Mesothelial cell of epicardium (in vitro differentiated cells): ENCODE measurements at regions not wholly inside any gene's neighbourhood (a gene's known extent, or its start where the extent isn't known, plus 50 kb on each side); places are given as distances from the start of the nearest gene placed in this dataset.
"Not testable (repeated sequence)": the region's sequence is repeated elsewhere in the genome, so short reads cannot be mapped to it uniquely, and the experiment has no call there.

Experiments used
- DNase-seq, 2 experiments: peaks; one replicate each; pipeline ENCODE4 v3.0.0; 2021; ENCODE audit warnings: low spot score in 2 of 2; ENCODE audit not compliant: unreplicated experiment in 2 of 2
- H3K27ac Mint-ChIP-seq: 2 replicates; pipeline ENCODE4 v1.8.0; 2021; ENCODE audit warnings: mixed read lengths
- H3K27me3 Mint-ChIP-seq: 2 replicates; pipeline ENCODE4 v1.8.0; 2021; ENCODE audit warnings: low read depth, mixed read lengths
- H3K36me3 Mint-ChIP-seq: 2 replicates; pipeline ENCODE4 v1.8.0; 2021; ENCODE audit warnings: mixed read lengths
- H3K4me1 Mint-ChIP-seq: 2 replicates; pipeline ENCODE4 v1.8.0; 2021; ENCODE audit warnings: mixed read lengths
- H3K4me3 Mint-ChIP-seq: 2 replicates; pipeline ENCODE4 v1.8.0; 2021; ENCODE audit warnings: mild to moderate bottlenecking, moderate library complexity, mixed read lengths
- H3K9me3 Mint-ChIP-seq: 2 replicates; pipeline ENCODE4 v1.8.0; 2021; ENCODE audit warnings: mixed read lengths
- TF ChIP-seq, protein P1 (sequence below): fragments of 200-600 bp; sonication (generic); IDR thresholded peaks from one replicate; pipeline ENCODE4 v1.5.0; 2021; ENCODE audit warnings: antibody characterized with exemption; ENCODE audit not compliant: unreplicated experiment

DNA sequence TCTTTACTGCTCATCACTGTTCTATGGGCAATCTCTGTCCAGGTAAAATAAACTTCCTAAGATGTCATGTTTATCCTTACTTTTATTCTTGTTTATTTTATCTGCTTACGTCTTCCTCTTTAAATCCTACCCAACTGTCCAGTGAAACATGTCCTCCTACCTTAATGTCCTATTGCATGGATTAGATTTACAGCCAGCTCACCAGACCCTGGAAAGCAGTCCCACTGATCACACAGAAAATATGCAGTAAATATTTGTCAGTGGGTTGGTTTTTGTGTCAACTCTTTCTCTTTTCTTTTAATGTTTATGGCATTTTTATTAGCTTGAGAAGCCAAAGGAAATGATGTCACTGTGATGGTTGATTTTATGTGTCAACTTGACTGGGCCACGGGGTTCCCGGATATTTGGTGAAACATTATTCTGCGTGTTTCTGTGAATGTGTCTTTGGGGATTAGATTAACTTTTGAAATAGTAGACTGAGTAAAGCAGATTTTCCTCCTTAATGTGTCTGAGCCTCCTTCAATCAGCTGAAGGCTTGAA is 258.3 kb downstream of the SRGAP2C start:
- TF ChIP-seq, protein P1, sequence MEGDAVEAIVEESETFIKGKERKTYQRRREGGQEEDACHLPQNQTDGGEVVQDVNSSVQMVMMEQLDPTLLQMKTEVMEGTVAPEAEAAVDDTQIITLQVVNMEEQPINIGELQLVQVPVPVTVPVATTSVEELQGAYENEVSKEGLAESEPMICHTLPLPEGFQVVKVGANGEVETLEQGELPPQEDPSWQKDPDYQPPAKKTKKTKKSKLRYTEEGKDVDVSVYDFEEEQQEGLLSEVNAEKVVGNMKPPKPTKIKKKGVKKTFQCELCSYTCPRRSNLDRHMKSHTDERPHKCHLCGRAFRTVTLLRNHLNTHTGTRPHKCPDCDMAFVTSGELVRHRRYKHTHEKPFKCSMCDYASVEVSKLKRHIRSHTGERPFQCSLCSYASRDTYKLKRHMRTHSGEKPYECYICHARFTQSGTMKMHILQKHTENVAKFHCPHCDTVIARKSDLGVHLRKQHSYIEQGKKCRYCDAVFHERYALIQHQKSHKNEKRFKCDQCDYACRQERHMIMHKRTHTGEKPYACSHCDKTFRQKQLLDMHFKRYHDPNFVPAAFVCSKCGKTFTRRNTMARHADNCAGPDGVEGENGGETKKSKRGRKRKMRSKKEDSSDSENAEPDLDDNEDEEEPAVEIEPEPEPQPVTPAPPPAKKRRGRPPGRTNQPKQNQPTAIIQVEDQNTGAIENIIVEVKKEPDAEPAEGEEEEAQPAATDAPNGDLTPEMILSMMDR, result no peak
- H3K36me3 Mint-ChIP-seq, result no peaks in the 10 kb centered on the region
- H3K27ac Mint-ChIP-seq, result no peak overlapping the region
- no peak for DNase-seq
- H3K4me1 Mint-ChIP-seq, result no peaks in the 10 kb centered on the region
- no peak overlapping the region for H3K4me3 Mint-ChIP-seq
- H3K9me3 Mint-ChIP-seq, result peaks cover 20% of the 10 kb centered on the region
- no peaks in the 10 kb centered on the region for H3K27me3 Mint-ChIP-seq

DNA sequence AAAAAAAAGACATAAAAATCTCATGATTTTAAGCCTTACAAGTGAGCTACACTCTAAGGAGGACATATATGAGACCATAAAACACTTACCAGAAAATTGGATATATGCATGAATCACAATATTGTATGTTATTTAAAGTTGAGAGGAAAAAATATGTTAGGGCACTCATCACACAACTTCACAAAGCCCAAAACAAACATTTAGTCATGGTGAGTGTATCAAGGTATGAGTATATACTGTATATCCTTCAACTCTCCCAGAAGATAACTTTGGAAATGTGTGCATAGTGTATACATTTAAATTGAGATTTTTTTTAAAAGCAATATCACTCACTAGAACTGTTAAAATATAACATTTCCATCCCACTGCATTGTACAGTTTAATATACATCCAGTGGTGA is 259.3 kb downstream of the SRGAP2C start:
- Mint-ChIP-seq H3K9me3 (peaks cover 16% of the 10 kb centered on the region), H3K36me3 (no peaks in the 10 kb centered on the region), H3K4me3 (no peak overlapping the region), H3K27ac (no peak overlapping the region), H3K27me3 (no peaks in the 10 kb centered on the region), H3K4me1 (no peaks in the 10 kb centered on the region)
- TF ChIP-seq, protein P1, result no peak
- no peak for DNase-seq

DNA sequence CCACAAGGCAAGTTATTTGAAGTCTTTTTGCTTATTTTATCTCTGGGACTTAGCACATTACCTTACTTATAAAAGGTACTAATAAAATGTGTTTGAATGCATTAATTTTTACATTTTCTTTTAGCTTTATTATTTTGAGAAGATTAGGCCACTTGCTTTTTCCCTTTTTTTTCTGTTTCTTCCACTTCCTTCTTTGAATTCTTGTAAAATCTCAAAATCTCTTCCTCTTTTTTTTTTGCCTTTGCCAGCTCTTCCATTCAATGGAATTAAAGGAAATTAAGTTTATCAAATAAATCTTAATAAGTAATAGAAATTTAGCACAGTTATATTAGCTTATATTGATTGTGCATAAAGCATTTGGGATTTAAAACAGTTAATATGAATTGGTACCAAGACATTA is 260.9 kb downstream of the SRGAP2C start:
- Mint-ChIP-seq H3K36me3 (no peaks in the 10 kb centered on the region), H3K27me3 (peaks cover 1% of the 10 kb centered on the region), H3K4me3 (no peak overlapping the region), H3K27ac (no peak overlapping the region), H3K9me3 (peaks cover 4% of the 10 kb centered on the region), H3K4me1 (no peaks in the 10 kb centered on the region)
- DNase-seq, result no peak
- TF ChIP-seq, protein P1, result no peak

DNA sequence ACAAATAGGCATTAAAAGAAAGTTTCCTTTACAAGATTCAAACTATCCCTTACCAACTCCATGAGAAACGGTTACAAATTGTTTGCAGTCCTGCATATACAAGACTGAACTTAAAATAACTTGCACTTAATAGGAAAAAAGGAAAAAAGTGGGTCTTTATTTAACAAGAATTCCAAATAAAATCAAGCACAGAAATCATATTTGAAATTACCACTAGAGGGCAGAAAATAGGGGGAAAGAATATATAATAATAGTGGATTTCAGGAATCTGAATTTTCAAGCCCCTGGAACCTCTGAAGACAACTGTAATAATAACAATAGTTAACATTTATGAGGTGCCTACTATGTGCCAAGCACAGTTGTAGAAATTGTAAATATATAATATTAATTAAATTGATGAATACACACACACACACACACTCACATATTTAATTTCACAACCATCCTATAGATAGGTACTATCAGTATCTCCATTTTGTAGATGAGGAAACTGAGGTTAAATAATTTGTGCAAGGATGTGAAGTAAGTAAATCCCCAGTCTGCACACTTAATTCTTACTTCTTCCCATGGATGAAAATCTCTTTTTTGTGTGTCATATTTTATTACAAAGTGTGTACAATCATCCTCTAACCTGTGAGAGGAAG is 262.6 kb downstream of the SRGAP2C start:
- not testable (repeated sequence) for H3K4me3 Mint-ChIP-seq, H3K4me1 Mint-ChIP-seq, H3K27ac Mint-ChIP-seq, DNase-seq, H3K27me3 Mint-ChIP-seq, H3K36me3 Mint-ChIP-seq, H3K9me3 Mint-ChIP-seq
- TF ChIP-seq, protein P1, result peak; percentile 81

DNA sequence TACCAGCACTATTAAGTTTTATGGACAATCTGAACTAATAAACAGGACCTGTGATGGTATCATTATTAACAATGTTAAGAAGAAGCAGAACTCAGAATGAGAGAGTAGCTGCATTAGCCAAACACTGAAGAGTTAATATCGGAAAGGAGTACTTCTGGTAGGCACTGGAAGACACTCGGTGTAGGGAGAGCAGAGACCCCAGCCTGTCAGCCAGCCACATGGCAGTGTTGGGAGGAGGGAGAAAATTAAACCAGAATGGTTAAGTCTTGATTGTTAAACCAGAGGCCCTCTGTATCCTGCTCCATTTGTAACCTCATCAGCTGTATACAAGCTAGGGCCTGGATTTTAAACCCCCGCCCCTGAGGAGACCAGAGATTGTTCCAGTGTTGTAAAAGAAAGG is 263.3 kb downstream of the SRGAP2C start:
- H3K27ac Mint-ChIP-seq, H3K36me3 Mint-ChIP-seq, DNase-seq, H3K4me3 Mint-ChIP-seq, H3K4me1 Mint-ChIP-seq, H3K27me3 Mint-ChIP-seq, H3K9me3 Mint-ChIP-seq: not testable (repeated sequence)

DNA sequence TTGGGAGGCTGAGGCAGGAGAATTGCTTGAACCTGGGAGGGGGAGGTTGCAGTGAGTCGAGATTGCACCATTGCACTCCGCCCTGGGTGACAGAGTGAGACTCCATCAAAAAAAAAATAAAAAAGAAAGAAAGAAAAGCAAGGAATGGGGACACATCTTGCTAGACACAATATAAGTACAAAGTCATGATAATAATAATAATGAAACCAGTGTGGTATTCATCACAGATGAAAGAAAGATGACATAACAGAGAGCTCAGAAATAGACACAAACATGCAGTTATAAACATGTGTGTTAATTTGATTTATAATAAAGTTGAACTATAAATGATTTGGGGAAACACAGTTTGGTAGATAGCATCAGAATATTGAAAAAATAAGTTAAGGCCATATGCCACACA is 264.1 kb downstream of the SRGAP2C start:
- Mint-ChIP-seq H3K9me3 (no peaks in the 10 kb centered on the region), H3K27me3 (peaks cover 8% of the 10 kb centered on the region), H3K36me3 (no peaks in the 10 kb centered on the region), H3K27ac (no peak overlapping the region), H3K4me1 (no peaks in the 10 kb centered on the region), H3K4me3 (no peak overlapping the region)
- TF ChIP-seq, protein P1, result no peak
- no peak for DNase-seq
